ENCODE measurements at regions not wholly inside any gene's neighbourhood (a gene's known extent, or its start where the extent isn't known, plus 50 kb on each side); places are given as distances from the start of the nearest gene placed in this dataset.
A peak's percentile ranks its signal among the peaks of the same experiment; 100 is the strongest.

DNA sequence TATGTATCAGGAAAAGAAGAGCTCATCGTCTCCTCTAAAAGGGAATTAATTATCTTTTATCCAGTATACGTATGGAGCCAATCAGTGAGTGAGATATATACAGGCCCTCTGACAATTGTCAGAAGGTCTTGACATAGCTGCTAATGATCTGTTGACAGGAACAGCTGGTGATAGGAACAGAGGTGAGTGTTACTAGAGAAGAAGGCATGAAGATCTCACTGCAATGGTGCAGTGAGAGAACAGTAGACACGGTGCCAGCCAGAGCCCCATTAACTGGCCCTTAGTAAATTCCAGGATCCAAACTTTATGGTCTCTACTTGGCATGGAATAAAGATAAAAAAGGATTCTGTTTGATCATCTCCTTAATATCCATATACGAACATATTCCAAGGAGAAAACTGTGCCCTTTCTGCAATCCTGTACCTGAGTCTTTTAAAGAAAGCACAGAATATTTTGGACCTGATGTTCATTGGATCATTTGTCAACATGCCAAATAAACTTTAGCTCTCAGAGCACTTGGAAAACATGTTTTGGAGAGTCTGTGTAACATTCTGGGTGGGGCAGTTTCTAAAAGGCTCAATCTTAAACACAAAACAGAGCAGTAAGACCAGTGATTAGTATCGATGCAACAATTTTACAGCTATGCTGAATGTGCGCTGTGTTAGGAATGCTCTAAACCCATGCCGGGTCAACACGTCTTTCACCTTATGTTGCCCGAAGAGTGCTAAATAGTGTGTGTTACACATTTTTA is 135.8 kb upstream of the CITED2 start:
- DNase-seq (ENCODE audit: low read depth in 2 of 2): no peak

DNA sequence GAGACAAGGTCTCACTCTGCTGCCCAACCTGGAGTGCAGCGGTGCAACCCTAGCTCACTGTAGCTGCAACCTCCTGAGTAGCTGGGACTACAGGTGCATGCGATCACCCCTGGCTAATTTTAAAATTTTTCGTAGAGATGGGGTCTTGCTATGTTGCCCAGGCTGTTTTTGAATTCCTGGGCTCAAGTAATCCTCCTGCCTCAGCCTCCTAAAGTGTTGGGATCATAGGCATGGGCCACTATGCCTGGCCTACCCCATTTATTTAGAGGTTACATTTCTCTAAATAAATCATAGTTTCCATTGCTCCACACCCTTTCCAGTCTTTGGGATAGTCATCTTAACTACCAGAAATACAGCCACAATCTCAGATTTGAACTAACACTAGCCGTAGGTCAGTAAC is 134.7 kb upstream of the CITED2 start:
- no peak for DNase-seq (ENCODE audit: low read depth in 2 of 2)

DNA sequence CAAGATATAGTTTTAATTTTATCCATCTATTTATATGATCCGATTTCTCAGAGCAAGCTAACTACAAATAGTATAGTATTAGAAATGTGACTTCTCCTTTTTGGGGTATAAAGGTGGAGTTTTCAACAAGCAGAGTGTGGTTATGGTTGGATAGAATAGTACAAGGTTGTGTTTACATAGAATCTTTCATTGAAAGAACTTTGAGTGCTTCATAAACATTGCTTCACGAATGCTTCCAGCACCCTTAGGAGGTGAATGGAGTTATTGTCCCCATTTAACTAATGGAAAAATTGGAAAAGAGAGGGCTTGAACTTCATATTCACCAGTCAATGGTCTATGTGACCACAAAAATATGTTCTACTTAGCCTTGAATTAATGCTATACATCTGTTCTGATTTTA is 134.1 kb upstream of the CITED2 start:
- no peak for DNase-seq (ENCODE audit: low read depth in 2 of 2)

DNA sequence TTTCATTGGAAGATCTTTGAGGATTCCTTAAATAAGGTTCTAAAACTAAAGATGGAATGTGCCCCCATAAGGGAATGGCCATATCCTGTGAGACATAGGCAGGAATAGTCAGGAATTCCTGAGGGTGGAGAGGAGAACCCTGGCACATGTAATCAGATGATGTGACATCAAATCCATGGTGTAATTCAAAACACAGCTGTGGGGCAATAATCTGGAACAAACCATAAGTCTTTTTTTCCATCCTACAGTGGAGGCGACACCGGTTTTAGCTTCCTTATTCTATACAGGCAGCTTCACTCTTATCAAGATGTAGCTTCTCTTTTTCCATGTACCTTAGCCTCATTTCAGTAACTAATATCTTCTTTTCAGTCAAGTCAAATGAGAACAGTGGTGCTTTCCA is 133.6 kb upstream of the CITED2 start:
- DNase-seq (ENCODE audit: low read depth in 2 of 2): no peak

DNA sequence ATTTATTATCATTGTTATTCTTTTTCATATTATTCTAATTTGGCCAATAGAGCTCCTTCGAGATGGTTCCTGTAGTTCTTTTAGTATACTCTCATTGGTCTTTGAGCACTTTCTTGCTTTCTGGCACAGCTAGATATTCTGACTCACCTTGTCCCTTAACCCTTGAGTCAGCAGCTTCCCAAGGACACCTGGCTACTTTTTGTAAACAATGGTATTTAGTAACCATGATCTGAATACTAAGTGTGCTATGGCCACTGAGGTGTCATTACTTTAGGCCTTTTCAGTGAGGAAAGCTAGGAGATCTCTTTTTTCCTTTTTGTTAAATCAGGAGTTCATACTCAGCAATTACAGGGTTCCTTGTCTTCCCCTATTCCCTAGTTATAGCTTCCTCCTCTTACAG is 126.5 kb upstream of the CITED2 start:
- no peak for DNase-seq (ENCODE audit: low read depth in 2 of 2)

DNA sequence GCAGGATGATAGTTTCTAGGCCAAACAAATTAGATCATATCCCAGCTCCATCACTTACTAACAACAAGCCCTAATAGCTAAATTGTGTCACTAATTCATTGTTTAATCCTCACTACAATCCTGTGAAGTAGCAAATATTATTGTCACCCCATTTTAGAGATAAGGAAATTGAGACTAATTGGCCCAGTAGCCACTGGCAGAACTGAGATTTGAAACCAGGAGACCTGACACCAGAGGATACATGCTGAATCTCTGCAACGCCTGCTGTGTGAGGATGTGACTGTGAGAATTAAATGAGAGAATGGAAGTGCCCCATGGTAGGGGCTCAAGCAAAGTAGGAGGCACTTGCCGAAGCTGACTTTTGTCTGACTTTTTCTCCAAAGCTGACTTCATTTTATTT is 124.3 kb upstream of the CITED2 start:
- no peak for DNase-seq (ENCODE audit: low read depth in 2 of 2)

DNA sequence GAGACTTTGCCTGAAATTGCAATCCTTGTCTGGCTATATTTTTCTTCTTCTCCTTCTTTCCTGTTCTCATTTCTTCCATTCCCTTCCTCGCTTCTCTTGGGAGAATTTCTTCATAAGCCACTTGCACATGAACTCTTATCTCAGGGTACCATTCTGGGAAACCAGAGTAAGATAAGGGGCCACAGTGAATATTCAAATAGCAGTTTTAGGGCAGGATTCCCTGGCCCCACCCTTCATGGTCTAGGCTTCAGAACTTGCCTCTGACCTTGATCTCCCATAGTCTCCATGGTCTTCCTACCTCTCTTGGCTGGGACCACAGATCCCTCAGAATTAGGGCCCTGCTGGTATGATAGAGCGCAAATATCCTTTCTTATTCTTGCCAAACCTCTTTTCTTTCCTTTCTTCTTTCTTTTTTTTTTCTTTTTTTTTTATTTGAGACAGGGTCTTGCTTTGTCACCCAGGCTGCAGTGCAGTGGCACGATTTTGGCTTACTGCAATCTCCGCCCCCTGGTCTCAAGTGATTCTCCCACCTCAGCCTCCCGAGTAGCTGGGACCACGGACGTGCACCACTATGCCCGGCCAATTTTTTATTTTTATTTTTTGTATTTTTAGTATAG is 123.0 kb upstream of the CITED2 start:
- DNase-seq (ENCODE audit: low read depth in 2 of 2): no peak

DNA sequence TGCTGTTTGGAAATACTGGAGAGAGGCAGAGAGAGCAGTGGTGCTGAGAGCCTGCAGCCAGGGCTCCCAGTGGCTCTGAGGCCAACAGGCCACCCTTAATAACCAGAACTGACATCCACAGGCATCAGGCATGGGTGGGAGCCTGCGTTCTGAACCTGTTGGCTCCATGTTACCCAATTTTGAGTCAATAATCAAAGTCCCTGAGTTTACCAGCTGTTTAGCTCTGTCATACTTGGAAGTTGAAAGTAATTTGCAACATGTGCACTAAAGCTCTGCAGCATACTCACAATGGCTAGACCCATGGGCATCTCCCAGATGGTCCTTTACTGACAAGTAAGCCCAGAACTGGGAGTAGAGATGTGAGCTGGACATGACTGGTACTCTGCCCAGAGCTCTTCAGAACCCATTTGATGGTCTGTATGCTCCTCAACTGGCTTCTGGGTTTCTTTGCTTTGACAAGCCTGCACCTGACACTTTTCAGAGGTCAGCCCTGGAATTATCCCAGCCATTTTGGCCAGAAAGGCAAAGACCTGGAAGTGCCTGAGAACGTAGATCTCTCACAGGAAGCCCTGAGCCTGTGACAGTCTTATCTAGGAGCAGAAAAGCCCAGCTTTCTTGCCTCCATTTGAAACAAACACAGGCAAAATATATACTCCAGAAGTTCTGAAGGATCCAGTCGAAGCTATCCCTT is 122.4 kb upstream of the CITED2 start:
- no peak for DNase-seq (ENCODE audit: low read depth in 2 of 2)

DNA sequence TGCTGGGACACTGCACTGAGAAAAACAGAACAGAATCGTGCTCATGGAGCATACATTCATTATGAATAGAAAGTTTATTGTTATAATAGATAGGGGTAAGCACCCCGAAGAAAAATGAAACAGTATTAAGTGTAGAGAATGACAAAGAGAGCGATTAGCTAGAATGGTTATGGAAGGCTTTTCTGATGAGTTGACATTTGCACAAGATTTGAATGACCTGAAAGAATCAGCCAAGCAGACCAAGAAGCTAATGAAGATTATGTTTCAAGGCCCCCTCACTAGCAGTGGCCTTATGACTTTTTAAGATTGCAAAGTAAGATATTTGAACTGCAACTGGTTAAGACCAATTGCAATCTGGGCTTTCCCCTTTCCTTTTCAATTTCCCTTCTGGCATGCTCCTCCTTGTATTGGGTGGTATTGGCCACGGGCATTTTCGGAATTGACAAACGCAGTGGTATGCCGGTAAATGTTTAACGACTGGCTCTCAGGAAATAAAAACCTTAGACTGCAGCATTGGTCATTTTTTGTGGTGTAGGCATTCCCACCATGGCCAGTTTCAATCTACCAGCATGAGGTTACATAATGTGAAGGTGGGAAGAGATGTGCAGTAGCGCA is 120.0 kb upstream of the CITED2 start:
- no peak for DNase-seq (ENCODE audit: low read depth in 2 of 2)

DNA sequence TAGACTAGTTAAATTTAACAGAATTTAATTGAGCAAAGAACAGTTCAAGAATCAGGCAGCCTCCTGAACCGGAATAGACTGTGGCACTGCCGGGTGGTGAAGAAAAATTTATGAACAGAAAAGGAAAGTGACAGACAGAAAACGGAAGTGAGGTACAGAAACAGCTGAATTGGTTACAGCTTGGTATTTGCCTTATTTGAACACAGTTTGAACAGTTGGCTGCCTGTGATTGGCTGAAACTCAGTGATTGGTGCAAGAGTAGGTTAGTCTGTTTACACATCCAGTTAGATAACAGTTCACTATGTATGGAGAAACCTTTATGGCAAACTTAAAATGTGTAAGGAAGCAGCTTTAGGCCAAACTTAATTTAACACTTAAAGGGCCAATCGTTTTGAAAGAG is 116.0 kb upstream of the CITED2 start:
- DNase-seq (ENCODE audit: low read depth in 2 of 2): peak; percentile 14 to 34

DNA sequence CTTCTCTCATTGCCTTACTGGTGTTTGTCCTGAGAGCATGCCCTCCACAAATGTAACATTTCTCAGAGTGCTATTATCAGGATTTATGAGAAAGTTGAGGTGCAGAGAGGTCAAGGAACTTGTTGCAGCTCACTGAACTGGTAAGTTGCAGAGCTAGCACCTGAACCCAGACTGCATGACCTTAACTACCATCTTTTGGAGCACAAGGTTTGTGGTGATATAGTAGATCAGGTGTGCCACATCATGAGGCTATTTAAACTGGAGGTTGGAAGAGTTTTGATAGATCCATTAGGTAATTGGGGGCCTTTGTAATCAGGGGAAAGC is 112.0 kb upstream of the CITED2 start:
- DNase-seq (ENCODE audit: low read depth in 2 of 2): no peak

DNA sequence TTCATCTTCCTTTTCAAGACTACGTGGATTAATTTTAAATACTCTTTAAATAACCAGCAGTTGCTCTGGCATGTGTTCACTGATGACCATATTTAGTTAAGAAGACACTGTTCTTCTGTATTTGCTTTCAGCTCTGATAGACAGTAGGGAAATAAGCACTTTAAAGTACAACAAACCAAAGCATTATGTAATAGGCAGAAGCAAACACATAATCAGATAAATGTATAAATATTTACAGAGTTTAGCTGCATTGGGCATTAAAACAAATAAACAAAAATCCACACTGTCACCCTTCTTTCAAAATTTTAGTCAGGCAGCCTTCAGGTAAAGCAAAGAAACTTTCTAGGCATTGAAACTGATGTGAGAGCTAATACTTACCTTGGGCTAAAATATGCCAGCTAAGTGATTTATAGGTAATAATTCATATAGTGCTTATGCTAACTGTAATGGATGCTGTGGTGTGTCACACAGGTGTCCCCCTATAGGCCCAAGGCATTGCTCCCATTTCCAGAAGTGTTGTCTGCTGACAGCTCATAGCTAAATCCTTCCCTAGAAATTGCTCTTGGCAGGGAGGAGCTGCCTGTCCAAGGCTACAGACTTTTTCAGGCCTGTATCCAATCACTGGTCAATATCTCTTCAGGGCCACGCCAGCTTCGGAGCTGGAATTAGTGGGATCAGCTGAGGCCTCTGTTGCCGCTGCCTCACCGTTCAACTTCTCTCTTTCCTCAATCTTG is 111.5 kb upstream of the CITED2 start:
- DNase-seq (ENCODE audit: low read depth in 2 of 2): no peak

DNA sequence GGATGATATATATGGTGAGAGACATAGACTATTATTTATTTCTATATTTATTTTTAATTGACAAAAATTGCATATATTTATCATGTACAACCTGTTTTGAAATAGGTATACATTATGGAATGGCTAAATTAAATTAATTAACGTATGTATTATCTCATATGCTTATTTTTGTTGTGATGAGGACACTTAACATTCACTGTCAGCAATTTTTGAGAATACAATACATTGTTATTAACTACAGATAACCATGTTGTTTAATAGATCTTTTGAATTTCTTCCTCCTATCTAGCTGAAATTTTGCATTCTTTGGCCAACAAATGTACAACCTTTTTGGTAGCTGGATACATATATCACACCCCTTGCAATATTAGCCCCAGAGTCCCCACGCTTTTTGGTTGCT is 110.7 kb upstream of the CITED2 start:
- DNase-seq (ENCODE audit: low read depth in 2 of 2): no peak

DNA sequence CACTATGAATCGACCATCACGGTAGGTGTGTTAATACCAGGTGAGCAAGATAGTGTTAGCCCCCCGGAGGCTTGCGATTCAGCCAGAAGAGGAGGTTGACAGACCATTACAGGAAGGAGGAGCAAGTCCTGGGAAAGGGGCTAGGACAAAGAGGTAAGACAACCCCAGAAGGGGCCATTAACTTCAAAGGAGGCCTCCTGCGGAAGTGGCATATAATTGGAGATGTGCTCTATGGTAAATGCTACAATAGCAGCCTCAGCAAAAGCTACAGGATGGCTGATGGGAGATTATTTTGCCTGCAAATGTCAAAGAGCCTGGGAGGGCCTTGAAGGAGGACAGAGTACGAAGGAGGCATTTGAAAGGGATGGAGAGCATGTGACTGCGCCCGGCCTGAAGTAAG is 108.6 kb upstream of the CITED2 start:
- no peak for DNase-seq (ENCODE audit: low read depth in 2 of 2)

DNA sequence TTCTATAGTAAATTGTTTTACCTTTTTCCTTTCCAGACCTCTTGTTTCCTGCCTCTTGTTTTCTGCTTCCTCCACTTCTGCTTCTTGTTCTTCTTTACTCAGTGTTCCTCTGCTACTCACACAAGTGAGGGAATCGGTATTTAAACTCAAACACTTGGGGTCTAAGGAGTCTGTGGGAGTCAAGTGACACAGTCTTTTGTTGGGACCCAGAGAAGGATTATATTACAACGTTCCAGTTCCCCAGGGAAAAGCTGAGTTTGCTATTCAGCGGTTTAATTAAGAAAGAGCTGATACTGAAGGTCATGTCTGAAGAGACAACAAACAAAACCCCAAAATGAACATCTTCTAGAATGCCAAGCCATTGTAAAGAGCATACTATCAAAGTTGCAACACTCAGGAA is 107.8 kb upstream of the CITED2 start:
- no peak for DNase-seq (ENCODE audit: low read depth in 2 of 2)

DNA sequence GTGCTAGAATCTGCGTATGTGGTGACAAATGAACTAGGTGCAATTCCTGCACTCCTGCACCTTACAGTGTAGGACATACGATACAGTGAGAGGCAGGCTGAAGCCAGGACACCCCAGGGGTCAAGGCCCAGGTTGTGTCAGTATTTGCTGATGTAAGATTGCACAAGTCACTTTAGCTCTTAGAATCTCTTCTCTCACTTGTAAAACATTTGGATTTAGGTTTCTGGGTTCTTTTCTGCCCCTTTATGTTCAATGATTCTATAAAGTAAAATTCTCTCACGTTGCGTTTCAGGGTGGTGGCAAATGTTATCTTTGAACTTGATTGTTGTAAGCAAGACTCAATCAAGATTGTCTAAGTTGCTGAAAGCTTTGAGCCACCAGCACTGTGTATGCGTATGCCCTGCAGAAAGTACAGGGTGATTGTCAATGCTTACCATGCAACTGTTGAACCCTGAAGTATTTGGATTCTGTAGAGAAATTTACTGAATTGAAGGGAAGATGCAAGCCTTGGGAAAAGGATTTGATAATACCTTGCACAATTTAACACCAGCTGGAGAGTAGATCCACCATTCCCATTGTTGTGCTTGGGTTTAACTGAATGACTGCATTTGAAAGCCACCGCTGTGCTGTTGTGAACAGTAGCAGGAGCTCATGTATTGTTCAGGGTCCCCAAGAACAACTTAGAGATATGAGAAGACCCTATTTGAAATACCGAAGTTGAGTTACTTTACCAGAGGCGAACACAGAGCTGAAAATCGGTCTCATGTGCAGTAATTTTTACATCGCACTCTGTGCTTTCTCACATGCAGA is 106.1 kb upstream of the CITED2 start:
- no peak for DNase-seq (ENCODE audit: low read depth in 2 of 2)

DNA sequence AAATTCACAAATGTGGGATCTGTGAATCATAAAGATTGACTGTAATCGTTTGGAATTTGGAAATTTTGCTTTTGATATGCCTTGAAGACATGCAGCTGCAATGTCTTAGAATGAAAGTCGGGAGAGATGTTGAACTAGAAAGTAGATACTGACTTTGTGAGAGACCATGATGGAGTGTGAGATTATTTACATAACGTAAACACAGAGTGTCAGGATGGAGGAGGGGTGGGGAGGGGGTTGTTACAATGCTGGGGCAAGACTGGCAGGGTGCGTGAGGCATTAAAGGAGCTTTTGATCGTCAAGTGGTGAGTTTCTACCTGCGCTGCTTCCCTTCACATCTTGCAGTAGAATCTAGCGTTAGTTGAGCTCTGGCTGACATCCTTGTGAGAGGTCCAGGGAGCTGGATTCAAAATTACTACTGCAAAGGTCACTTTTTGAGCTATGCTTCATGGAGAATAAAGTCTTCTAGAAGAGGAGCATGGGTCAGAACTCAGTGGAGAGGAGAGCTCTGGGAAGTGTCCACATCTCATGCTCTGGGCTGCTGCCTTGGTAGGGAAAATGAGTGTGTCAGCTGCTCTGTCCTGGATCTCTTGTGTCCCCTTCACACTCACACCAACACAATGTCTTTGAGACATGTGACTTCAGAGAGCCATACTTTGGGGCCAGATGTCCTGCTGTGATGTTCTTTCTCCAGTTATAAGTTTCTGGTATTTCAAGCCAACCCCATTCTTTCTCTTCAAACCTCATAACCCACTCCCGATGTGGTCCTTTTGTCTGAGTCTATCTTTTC is 105.2 kb upstream of the CITED2 start:
- no peak for DNase-seq (ENCODE audit: low read depth in 2 of 2)

DNA sequence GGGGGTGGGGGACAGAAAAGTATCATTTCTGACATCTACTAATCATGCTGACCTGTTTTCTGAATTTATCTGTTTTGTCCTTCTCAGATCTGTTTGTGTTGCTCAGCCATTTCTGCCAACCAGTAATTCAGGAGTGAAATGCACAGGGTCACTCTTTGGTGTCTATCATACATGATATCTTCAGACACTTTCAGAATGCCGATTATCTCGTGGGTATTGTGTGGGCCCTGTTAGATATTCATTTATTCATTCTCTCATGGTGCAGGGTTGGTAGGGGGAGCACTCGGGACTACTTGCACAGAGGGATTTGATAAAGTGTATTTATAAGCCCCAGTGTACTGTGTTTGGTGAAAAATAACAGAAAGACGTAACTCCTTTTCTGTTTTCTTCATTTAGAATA is 101.2 kb upstream of the CITED2 start:
- DNase-seq (ENCODE audit: low read depth in 2 of 2): no peak

DNA sequence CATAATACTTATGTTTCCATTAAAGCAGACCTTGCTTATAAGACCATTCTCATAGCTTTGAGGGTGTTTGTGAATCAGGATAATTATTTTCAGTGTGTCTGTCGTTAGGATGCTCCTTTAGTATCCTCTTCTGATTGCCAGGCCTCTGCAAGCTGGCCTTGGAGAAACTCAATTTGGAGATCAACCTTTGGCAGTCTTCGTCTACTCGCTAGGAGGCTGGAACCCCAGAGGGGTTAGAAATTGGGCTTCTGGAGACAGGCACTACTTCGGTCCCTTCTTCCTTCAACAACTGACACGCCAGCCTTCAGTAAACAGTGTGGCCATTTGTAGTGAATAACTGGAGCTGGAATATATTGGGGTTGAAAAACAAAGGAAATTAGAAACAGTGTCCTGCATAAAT is 100.8 kb upstream of the CITED2 start:
- DNase-seq (ENCODE audit: low read depth in 2 of 2): no peak

Measured in dermis microvascular lymphatic vessel endothelial cell (primary cell).